Hippocampal formation (tissue), 2 donors: ENCODE measurements at regions not wholly inside any gene's neighbourhood (a gene's known extent, or its start where the extent isn't known, plus 50 kb on each side); places are given as distances from the start of the nearest gene placed in this dataset.

Source experiments
- DNase-seq, 2 donors: peaks; one replicate each; lab custom pipeline; 2025; lab: John Stamatoyannopoulos, UW

- DNase-seq: no peak
These were observed 310.9 kb upstream of the NEBL start for GRCh38 chr10:21207852-21208646.

DNA sequence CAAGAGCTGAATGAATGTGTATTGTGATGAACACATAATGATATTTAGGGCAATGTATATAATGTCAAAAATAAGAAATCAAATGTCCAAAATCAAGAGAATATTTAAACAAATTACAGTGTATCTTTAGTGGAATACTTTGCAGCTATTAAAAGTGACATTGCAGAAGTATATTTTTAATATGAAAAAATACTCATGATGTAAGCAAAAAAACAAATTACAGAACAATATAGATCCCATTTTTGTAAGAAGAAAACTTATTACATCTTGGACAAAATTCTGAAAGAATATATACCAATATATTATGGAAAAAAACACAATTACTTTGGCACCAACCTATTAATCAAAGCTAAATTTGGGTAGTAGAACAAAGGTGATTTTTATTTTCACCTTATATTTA lies 308.2 kb upstream of the NEBL start:
- no peak for DNase-seq

- DNase-seq: no peak
These were observed 306.5 kb upstream of the NEBL start for GRCh38 chr10:21203473-21204107.

- DNase-seq: no peak
These were observed 305.8 kb upstream of the NEBL start for GRCh38 chr10:21202776-21203462.

- no peak for DNase-seq
These were observed 302.4 kb upstream of the NEBL start for GRCh38 chr10:21199501-21199900.

DNA sequence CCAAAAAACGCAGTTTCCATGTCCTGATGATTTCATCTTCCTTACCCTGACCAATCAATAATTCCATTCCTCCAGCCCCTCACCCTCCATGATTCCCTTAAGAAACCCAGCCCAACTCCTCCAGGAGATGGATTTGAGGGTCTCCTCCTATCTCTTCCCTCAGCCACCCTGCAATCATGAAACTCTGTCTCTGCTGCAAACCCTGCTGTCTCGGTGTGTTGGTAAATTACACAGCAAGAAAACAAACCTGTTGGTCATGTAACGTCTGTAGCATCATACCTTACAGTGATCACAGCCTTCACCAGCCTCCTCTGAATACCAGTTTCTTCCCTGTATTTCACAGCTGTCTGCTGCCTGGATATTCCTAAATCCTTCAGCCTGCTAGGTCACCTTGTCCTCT lies 300.7 kb upstream of the NEBL start:
- DNase-seq: no peak

- DNase-seq: no peak
These were observed 299.8 kb upstream of the NEBL start for GRCh38 chr10:21196822-21197395.

DNA sequence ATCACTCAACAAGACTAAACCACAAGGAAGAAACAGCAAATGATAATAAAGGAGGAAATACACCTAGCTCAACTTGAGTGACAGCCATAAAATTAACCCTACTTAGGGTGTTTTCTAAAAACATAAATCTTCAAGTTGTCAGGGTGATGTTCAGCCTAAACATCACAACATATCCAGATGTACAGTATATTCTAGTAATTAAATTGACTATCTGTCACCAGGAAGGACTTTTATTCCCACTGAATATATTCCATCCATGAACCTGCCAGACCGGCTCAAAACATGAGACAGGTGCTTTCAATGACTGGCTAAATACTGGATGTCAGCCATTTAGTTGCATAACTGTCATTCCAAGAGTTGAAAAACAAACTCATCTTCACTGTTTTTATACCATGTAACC lies 298.1 kb upstream of the NEBL start:
- DNase-seq: no peak

- no peak for DNase-seq
These were observed 297.4 kb upstream of the NEBL start for GRCh38 chr10:21194510-21194993.

DNA sequence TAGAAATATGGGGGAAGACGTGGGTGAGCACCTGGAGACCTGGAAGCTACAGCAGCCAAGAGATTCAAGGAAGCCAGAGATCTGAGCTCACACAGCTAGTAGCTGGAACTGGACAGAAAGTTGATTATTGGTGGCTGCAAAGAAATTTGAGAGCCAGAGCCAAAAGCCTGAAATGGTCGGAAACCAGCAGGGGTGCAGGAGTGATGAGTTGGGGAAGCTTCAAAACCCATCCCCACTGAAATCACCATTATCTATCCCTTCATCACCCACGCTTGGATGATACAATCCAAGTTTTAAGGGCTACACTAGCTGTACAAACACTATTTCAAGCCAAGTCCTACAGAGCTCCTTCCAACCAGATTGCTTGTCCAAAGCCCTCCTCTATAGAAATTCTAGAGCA lies 296.1 kb upstream of the NEBL start:
- no peak for DNase-seq

DNA sequence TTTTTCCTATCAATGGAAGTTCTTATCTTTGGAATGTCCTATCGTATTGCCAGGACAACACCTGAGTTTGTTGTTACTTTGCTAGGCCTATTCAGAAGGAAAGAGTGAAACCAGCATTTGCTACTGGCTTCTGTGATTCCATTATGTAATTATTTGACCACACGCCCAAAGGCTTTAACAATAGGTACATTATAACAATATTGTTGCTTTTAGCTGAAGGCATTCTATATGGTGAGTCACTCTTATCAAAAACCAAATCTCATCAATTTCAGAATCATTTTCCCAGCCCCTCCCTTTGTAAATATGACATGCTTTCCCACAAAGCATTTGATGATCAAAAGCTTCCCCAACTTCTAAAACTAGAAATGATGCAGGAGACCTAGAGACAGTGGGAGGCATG lies 294.4 kb upstream of the NEBL start:
- no peak for DNase-seq

GRCh38 chr10:21184984-21185383 lies 287.9 kb upstream of the NEBL start:
- no peak for DNase-seq

DNA sequence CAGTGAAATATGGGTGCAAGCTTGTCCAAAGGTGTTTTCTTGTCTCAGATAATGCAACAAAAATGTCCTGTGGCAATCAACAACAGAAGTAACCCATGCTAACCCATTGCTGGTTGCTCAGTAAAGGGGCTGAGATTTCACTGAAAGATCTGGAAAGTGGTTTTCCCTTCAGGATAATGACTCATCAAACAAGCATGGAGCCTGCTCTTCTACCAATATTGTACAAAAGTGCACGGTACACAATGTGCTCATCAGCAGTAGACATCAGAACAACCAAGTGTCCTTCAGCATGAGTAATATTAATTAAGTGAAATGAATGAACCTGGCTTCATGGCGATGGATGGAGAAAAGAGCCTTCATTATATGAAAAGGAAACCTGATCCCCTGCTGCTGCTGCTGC lies 287.1 kb upstream of the NEBL start:
- DNase-seq: no peak

DNA sequence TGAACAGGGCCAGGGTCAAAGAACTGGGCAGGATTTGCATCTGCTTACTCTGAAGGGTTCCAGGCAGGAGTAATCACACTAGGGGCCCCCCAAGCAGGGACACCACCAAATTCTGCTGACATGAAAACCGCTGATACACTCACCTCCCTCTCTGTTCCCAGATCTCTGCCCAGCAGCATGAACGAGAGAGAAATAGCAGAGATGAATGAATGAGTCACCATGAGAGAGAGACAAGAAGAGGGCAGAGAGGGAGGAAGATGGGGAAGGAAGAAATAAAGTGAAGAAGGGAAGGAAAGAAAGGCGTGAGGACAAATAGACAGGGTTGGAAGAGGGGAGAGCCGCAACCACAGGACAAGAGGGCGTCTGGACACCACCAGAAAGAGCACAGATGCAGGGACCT lies 285.9 kb upstream of the NEBL start:
- DNase-seq: no peak

DNA sequence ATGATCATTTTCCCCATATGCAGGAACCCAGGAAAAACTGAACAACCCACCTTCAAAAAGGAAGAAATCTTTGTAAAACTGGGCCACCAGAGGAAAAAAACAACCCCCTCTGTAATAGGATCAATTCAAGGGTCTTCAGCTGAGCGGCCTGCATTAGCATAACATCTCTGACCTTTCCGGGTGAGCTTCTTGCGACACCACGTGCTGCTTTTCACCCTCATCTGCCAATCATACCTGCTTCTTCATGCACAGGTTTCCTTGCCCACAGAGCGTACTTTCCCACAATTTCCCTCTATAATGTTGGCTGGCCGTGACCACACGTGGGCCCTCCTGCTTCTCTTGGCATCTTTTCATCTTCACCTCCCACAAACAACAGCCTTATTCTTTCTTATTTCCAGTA lies 284.3 kb upstream of the NEBL start:
- DNase-seq: no peak

DNA sequence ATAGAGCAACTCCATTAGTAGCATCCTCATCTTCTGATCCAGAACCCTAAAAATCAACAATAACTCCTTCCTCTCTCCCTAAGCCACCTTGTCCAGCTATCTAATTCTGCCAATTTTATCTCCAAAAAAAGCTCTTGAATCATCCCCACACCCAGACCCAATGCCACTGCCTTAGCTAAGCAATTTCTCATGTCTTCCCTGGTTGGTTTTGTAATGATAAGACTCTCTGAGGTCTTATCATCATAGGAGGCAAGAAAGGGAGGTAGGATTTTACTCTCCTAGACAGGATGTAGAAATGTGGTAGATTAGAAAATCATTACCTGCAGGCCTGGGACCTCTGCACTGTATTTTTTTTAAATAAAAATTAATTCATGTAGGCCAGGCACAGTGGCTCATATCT lies 283.5 kb upstream of the NEBL start:
- DNase-seq: no peak

DNA sequence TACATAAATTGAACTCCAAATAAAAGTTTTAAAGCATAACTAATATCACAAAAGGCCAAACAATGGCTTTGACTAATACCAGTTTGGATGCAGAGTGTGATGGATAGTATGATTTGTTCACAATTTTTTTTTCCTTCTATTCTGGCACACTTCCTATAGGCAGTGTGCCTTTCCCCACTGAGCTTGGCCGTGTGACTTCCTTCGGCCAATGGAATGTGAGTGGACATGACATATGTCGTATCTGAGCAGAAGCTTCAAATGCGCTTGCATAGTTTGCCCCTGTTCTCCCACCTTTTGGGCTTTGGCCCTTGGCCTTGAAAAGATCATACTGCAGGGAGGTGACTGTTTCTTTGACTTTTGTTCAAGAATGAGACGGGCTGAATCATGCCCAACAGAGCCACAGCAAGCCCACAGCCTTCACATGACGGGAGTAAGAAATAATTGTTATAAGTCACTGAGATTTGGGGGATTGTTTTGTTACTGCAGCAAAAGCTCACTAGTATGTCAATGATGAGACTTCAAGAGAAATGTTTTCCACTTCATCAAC lies 279.9 kb upstream of the NEBL start:
- DNase-seq: no peak

DNA sequence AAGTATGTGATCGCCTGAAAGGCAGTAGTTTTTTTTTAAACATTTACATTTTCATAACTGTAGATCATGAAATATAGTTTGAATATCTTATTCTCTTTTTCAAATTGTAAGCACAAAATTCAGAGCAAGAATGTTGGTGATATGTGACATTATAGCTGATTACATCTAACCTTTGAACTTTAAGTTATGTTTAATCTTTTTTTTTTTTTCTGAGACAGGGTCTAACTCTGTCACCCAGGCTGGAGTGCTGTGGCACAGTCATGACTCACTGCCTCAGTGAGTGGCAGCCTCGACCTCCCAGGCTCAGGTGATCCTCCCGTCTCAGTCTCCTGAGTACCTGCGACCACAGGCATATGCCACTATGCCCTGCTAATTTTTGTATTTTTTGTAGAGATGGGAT lies 278.7 kb upstream of the NEBL start:
- no peak for DNase-seq

DNA sequence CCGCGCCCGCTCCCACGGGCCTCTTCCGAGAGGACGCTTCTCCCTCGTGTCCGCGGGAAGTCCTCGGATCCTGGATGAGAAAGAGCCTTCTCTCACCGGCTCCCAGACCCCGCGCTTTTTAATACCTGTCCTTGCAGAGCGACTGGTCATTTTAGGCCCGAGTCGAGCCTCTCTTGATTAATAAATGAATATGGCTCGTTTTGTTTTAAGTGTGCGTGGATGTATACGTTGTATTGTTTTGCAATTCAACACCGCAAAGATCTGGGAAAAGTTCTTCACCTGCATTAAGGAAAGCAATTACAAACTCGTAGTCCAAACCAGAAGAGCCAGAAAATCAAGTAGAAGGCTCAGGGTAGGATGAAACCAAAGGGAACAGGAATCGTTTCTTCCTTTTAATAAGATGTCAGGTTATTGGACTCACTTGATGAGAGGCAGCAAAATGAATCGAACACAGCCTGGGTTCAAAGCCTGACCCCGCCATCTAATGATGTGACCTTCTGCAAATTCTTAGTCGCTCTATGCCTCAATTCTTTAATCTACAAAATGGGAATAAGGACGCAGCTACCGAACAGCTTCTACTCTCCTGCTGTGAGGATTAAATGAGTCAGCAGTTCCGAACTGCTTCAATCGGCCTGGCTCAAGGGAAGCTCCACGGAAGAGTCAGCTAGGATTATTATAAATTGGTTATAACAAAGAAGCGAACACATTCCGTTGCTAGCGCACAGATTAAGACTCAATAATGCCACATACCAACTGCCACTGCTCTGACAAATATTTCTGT lies 277.8 kb upstream of the NEBL start:
- DNase-seq: no peak

- DNase-seq: peak in 1 of 2 donors; percentile 34
These were observed 276.9 kb upstream of the NEBL start for GRCh38 chr10:21173802-21174714.
